K562 (cell line): ENCODE measurements at regions not wholly inside any gene's neighbourhood (a gene's known extent, or its start where the extent isn't known, plus 50 kb on each side); places are given as distances from the start of the nearest gene placed in this dataset.

ENCODE experiments used
- CTCF ChIP-seq, 3 experiments: IDR thresholded peaks in 2 of 3; conservative IDR thresholded peaks in 1 of 3; 2 replicates each; pipeline ENCODE4 v1.5.1; 2011 to 2012; ENCODE audit warnings: low read length in 3 of 3, mild to moderate bottlenecking in 3 of 3, control low read depth in 2 of 3, improper control_type of control experiment in 1 of 3, inconsistent platforms in 1 of 3, low read depth in 1 of 3, mixed read lengths in 1 of 3, moderate library complexity in 1 of 3; ENCODE audit not compliant: insufficient read depth in 2 of 3
- E2F1 ChIP-seq: sonication (generic); formaldehyde crosslinking; IDR thresholded peaks from 2 replicates; pipeline ENCODE4 v1.8.1; 2023; ENCODE audit warnings: mild to moderate bottlenecking, missing genetic modification reagents, moderate library complexity
- ESRRB ChIP-seq: fragments of 250-450 bp; sonication (Bioruptor Pico); IDR thresholded peaks from 2 replicates; pipeline ENCODE4 v1.5.0; 2020; ENCODE audit warnings: mild to moderate bottlenecking, moderate library complexity, borderline replicate concordance
- TRIM28 ChIP-seq: fragments of 450-650 bp; IDR thresholded peaks from 2 replicates; pipeline ENCODE4 v1.6.1; 2017
- ZBTB7A ChIP-seq: IDR thresholded peaks from 2 replicates; pipeline ENCODE4 v1.6.1; 2011; ENCODE audit warnings: low read depth, mild to moderate bottlenecking, low read length, moderate library complexity, borderline replicate concordance; ENCODE audit not compliant: control insufficient read depth
- ZNF146 ChIP-seq: IDR thresholded peaks from one replicate; pipeline ENCODE4 v1.6.1; 2018; ENCODE audit warnings: missing compliant biosample characterization; ENCODE audit not compliant: unreplicated experiment
- TF ChIP-seq, protein P1 (sequence below): IDR thresholded peaks from 2 replicates; pipeline ENCODE4 v1.6.1; 2012; ENCODE audit warnings: low read depth, low read length, improper control_type of control experiment, borderline replicate concordance

DNA sequence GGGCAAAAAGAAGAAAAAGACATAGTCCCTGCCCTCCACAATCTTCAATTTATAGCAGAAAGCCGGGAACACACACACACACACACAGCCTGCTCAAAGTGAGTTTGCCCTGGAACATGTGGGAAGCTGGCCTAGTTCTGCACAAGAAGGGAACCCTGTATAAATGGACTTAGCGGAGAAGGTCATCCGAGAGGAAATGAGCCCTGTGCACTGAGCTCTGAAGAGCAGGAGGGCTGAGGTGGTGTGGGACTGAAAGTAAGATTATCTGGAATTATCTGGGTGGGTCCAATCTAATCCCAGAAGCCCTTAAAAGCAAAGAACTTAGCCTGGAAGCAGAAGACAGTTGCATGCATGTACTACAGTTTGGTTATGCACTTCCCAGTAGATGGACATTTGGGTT lies 90.0 kb upstream of the CTSV start:
- TF ChIP-seq, protein P1, sequence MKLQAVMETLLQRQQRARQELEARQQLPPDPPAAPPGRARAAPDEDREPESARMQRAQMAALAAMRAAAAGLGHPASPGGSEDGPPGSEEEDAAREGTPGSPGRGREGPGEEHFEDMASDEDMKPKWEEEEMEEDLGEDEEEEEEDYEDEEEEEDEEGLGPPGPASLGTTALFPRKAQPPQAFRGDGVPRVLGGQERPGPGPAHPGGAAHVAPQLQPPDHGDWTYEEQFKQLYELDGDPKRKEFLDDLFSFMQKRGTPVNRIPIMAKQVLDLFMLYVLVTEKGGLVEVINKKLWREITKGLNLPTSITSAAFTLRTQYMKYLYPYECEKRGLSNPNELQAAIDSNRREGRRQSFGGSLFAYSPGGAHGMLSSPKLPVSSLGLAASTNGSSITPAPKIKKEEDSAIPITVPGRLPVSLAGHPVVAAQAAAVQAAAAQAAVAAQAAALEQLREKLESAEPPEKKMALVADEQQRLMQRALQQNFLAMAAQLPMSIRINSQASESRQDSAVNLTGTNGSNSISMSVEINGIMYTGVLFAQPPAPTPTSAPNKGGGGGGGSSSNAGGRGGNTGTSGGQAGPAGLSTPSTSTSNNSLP: no peak
- TF ChIP-seq ESRRB: no peak
- no peak for TF ChIP-seq TRIM28
- no peak for TF ChIP-seq ZNF146 (CRISPR knock-in tag)
- no peak for TF ChIP-seq E2F1 (CRISPR knock-in tag)
- TF ChIP-seq CTCF (IDR thresholded peaks at IDR 0.05 in 2 of 3, conservative IDR thresholded peaks at IDR 0.05 in 1 of 3; ENCODE audit: insufficient read depth in 2 of 3, low read depth in 1 of 3, low read length in 3 of 3): no peak
- no peak for TF ChIP-seq ZBTB7A
